HepG2 (cell line): ENCODE measurements at regions not wholly inside any gene's neighbourhood (a gene's known extent, or its start where the extent isn't known, plus 50 kb on each side); places are given as distances from the start of the nearest gene placed in this dataset.

Experiments used
- ATAC-seq: fragments of 200-7000 bp; cut with Tn5 transposase; 3 replicates; pipeline ENCODE4 v1.9.1; 2020; ENCODE audit warnings: mild to moderate bottlenecking, moderate library complexity
- BruUV-seq: library from RNA; stranded (reverse); fragments of 400-500 nt; replicated peaks from 2 replicates; lab custom pipeline; 2021; lab: Mats Ljungman, UMichigan
- CTCF ChIA-PET: fragments of 300-600 bp; formaldehyde crosslinking; extraction: SDS; loops from one replicate; lab custom pipeline; 2021; ENCODE audit warnings: low total read pairs, inconsistent platforms, low intra/inter-chr PET ratio; lab: Yijun Ruan, JAX
- POLR2A ChIA-PET: fragments of 350-600 bp; sonication (Branson Sonifier 250); formaldehyde crosslinking; loops from one replicate; lab custom pipeline; 2020; ENCODE audit warnings: antibody characterized with exemption, inconsistent platforms; lab: Yijun Ruan, JAX
- DNase-seq: peaks from one replicate; pipeline ENCODE4 v3.0.0-alpha.2; 2015; ENCODE audit warnings: low spot score
- FAIRE-seq: peaks from 3 replicates; lab custom pipeline; 2011; peaks lifted over from hg19 to GRCh38; lab: Jason Lieb, UNC
- H2AFZ ChIP-seq: one replicate; pipeline ENCODE4 v1.6.1; 2011; ENCODE audit warnings: low read length, inconsistent platforms
- H3K27ac ChIP-seq: fragments of 300-600 bp; 3 replicates; pipeline ENCODE4 v1.8.0; 2011; ENCODE audit warnings: mixed run types, mild to moderate bottlenecking, mixed read lengths, low read length, inconsistent platforms; ENCODE audit not compliant: insufficient read depth; ENCODE audit errors: extremely low read length
- H3K27me3 ChIP-seq, 2 experiments: fragments of 200-600 bp in 1 of 2; 2 replicates in 1 of 2; 3 replicates in 1 of 2; pipeline versions ENCODE4 v1.6.0 to v1.8.0; 2011; ENCODE audit warnings: low read length in 2 of 2, mild to moderate bottlenecking in 2 of 2, moderate library complexity in 2 of 2, inconsistent platforms in 1 of 2; ENCODE audit not compliant: insufficient read depth in 2 of 2, control insufficient read depth in 1 of 2
- H3K36me3 ChIP-seq, 2 experiments: fragments of 200-600 bp in 1 of 2; replicated peaks in 1 of 2; 2 replicates in 1 of 2; 3 replicates in 1 of 2; pipeline versions ENCODE4 v1.5.1 to v1.8.0; 2011; ENCODE audit warnings: low read length in 2 of 2, inconsistent platforms in 1 of 2; ENCODE audit not compliant: insufficient read depth in 2 of 2, control insufficient read depth in 1 of 2
- H3K4me1 ChIP-seq: 2 replicates; pipeline ENCODE4 v1.5.1; 2012; ENCODE audit warnings: low read length, inconsistent platforms; ENCODE audit not compliant: insufficient read depth
- H3K4me2 ChIP-seq: 2 replicates; pipeline ENCODE4 v1.6.0; 2011; ENCODE audit warnings: low read depth, low read length, inconsistent platforms
- H3K4me3 ChIP-seq, 3 experiments: fragments of 200-600 bp in 1 of 3; sonication (generic), shearing (Covaris generic) in 1 of 3; replicated peaks in 1 of 3; 2 replicates each; pipeline ENCODE4 v1.5.1; 2011 to 2016; ENCODE audit warnings: low read length in 3 of 3, inconsistent platforms in 2 of 3, low read depth in 2 of 3, mild to moderate bottlenecking in 2 of 3, control low read depth in 1 of 3, mixed read lengths in 1 of 3; ENCODE audit not compliant: insufficient read depth in 1 of 3
- H3K79me2 ChIP-seq: one replicate; pipeline ENCODE4 v1.6.1; 2011; ENCODE audit warnings: low read length, inconsistent platforms; ENCODE audit not compliant: insufficient read depth
- H3K9ac ChIP-seq: 2 replicates; pipeline ENCODE4 v1.6.0; 2011; ENCODE audit warnings: mild to moderate bottlenecking, low read depth, low read length, inconsistent platforms; ENCODE audit not compliant: insufficient read depth
- H3K9me3 ChIP-seq: 2 replicates; pipeline ENCODE4 v1.5.1; 2012; ENCODE audit warnings: mild to moderate bottlenecking, low read length
- H4K20me1 ChIP-seq: 2 replicates; pipeline ENCODE4 v1.6.0; 2011; ENCODE audit warnings: inconsistent platforms, mild to moderate bottlenecking, low read length, moderate library complexity; ENCODE audit not compliant: insufficient read depth
- ATF3 ChIP-seq: sonication (generic); formaldehyde crosslinking; IDR thresholded peaks from 2 replicates; pipeline ENCODE4 v1.4.0; 2020; ENCODE audit warnings: missing genetic modification reagents
- DMAP1 ChIP-seq: IDR thresholded peaks from 2 replicates; pipeline ENCODE4 v1.6.1; 2016
- HMG20B ChIP-seq: conservative IDR thresholded peaks from 2 replicates; pipeline ENCODE4 v1.6.1; 2016; ENCODE audit warnings: missing genetic modification reagents, missing compliant biosample characterization
- ISX ChIP-seq: sonication (generic); formaldehyde crosslinking; conservative IDR thresholded peaks from 2 replicates; pipeline ENCODE4 v1.5.0; 2020; ENCODE audit warnings: missing genetic modification reagents
- MTF2 ChIP-seq: sonication (generic); formaldehyde crosslinking; IDR thresholded peaks from 2 replicates; pipeline ENCODE4 v1.5.0; 2020; ENCODE audit warnings: missing genetic modification reagents, borderline replicate concordance
- MXD4 ChIP-seq: IDR thresholded peaks from 2 replicates; pipeline ENCODE4 v1.6.1; 2016; ENCODE audit warnings: mild to moderate bottlenecking, missing biosample characterization, missing genetic modification reagents
- POLR2AphosphoS5 ChIP-seq: IDR thresholded peaks from 2 replicates; pipeline ENCODE4 v1.6.1; 2012; ENCODE audit warnings: low read depth, low read length
- RARG ChIP-seq: sonication (generic); formaldehyde crosslinking; IDR thresholded peaks from 2 replicates; pipeline ENCODE4 v1.4.0; 2020; ENCODE audit warnings: low read depth, mild to moderate bottlenecking, missing genetic modification reagents
- RFXANK ChIP-seq: IDR thresholded peaks from 2 replicates; pipeline ENCODE4 v1.6.1; 2016
- SIN3B ChIP-seq: fragments of 150-350 bp; IDR thresholded peaks from 2 replicates; pipeline ENCODE4 v1.6.1; 2014; ENCODE audit warnings: low read length
- SP4 ChIP-seq: sonication (generic); formaldehyde crosslinking; IDR thresholded peaks from 2 replicates; pipeline ENCODE4 v1.8.1; 2023; ENCODE audit warnings: mild to moderate bottlenecking, missing genetic modification reagents
- SPEN ChIP-seq: sonication (generic); formaldehyde crosslinking; IDR thresholded peaks from 2 replicates; pipeline ENCODE4 v1.5.1; 2020; ENCODE audit warnings: low read depth, mild to moderate bottlenecking, missing genetic modification reagents
- SRF ChIP-seq: IDR thresholded peaks from 2 replicates; pipeline ENCODE4 v1.6.1; 2011; ENCODE audit warnings: mild to moderate bottlenecking, low read depth, low read length, moderate library complexity
- TARDBP ChIP-seq: sonication (generic); formaldehyde crosslinking; IDR thresholded peaks from 2 replicates; pipeline ENCODE4 v1.8.0; 2022; ENCODE audit warnings: mild to moderate bottlenecking, missing genetic modification reagents
- ZBTB38 ChIP-seq: sonication (generic); formaldehyde crosslinking; IDR thresholded peaks from 2 replicates; pipeline ENCODE4 v1.5.1; 2020; ENCODE audit warnings: mild to moderate bottlenecking, missing genetic modification reagents
- ZBTB49 ChIP-seq: sonication (generic); formaldehyde crosslinking; IDR thresholded peaks from 2 replicates; pipeline ENCODE4 v1.4.0; 2020; ENCODE audit warnings: missing genetic modification reagents, borderline replicate concordance
- ZBTB8A ChIP-seq: sonication (generic); formaldehyde crosslinking; IDR thresholded peaks from 2 replicates; pipeline ENCODE4 v1.4.0; 2020; ENCODE audit warnings: mild to moderate bottlenecking, low read depth, missing genetic modification reagents, borderline replicate concordance
- ZFP37 ChIP-seq: sonication (generic); formaldehyde crosslinking; IDR thresholded peaks from 2 replicates; pipeline ENCODE4 v1.4.0; 2020; ENCODE audit warnings: missing genetic modification reagents, borderline replicate concordance
- ZNF432 ChIP-seq: sonication (generic); formaldehyde crosslinking; IDR thresholded peaks from 2 replicates; pipeline ENCODE4 v1.5.0; 2020; ENCODE audit warnings: missing genetic modification reagents, mild to moderate bottlenecking, borderline replicate concordance
- ZNF773 ChIP-seq: sonication (generic); formaldehyde crosslinking; IDR thresholded peaks from 2 replicates; pipeline ENCODE4 v1.4.0; 2020; ENCODE audit warnings: missing genetic modification reagents, borderline replicate concordance
- ZSCAN12 ChIP-seq: sonication (generic); formaldehyde crosslinking; IDR thresholded peaks from 2 replicates; pipeline ENCODE4 v1.9.0; 2021; ENCODE audit warnings: mild to moderate bottlenecking, missing genetic modification reagents
- WGBS: methylation state at CpG from one replicate; pipeline ENCODE4 v1.1.6; 2017; ENCODE audit warnings: low lambda C conversion rate; 5-methylcytosine and 5-hydroxymethylcytosine counted together
- in situ Hi-C: cut with HindIII; loops from 2 replicates; pipeline ENCODE4 v1.10.0; 2017; ENCODE audit warnings: low pct_unique_long_range_greater_than_20kb; ENCODE audit not compliant: extremely low pct_ligation_motif_present
- intact Hi-C: fragments of 100-400 bp; cut with micrococcal nuclease; formaldehyde crosslinking; loops from one replicate; pipeline ENCODE4 v1.10.0; 2022; ENCODE audit not compliant: unreplicated experiment

GRCh38 chr14:100410056-100410565 is 87.0 kb downstream of the SLC25A47 start (continued):
- no peak for TF ChIP-seq ZFP37 (CRISPR knock-in tag)
- TF ChIP-seq TARDBP (CRISPR knock-in tag): no peak
- TF ChIP-seq ZBTB49: no peak
- no peak for TF ChIP-seq SP4 (CRISPR knock-in tag)
- no peak for TF ChIP-seq ZBTB38
- TF ChIP-seq SRF: no peak
- TF ChIP-seq POLR2AphosphoS5: no peak
- no peak for TF ChIP-seq ZNF773 (CRISPR knock-in tag)
- TF ChIP-seq MTF2: no peak

- in situ Hi-C loops: no loop called here
Measured at GRCh38 chr14:100413699-100414098, 90.6 kb downstream of the SLC25A47 start.

More at GRCh38 chr14:100413699-100414098, 90.6 kb downstream of the SLC25A47 start:
- ChIA-PET CTCF (no interaction called here), POLR2A (no interaction called here)
- no peaks in the 10 kb centered on the region; a peak in 1 of 5 replicates for H3K27me3 ChIP-seq
- H3K9ac ChIP-seq: no peak overlapping the region
- H3K4me3 ChIP-seq: no peak overlapping the region
- DNase-seq: no peak
- H3K79me2 ChIP-seq: no peaks in the 10 kb centered on the region
- no peaks in the 10 kb centered on the region for H4K20me1 ChIP-seq
- no peak for FAIRE-seq
- 94% methylated on average over 7 of the region's 7 CpGs for WGBS
- H3K4me2 ChIP-seq: no peak overlapping the region
- H3K36me3 ChIP-seq: no peaks in the 10 kb centered on the region
- intact Hi-C loops: no loop called here
- H2AFZ ChIP-seq: no peak overlapping the region
- H3K9me3 ChIP-seq: no peaks in the 10 kb centered on the region
- H3K27ac ChIP-seq: no peak overlapping the region
- ATAC-seq: no peak
- no peak for TF ChIP-seq ISX (CRISPR knock-in tag)
- TF ChIP-seq HMG20B: no peak
- no peak for TF ChIP-seq RARG (CRISPR knock-in tag)
- no peak for TF ChIP-seq ATF3 (CRISPR knock-in tag)
- no peak for TF ChIP-seq ZSCAN12
- no peak for TF ChIP-seq SPEN (CRISPR knock-in tag)
- TF ChIP-seq ZNF432 (CRISPR knock-in tag): no peak
- TF ChIP-seq SIN3B: no peak
- TF ChIP-seq RFXANK (CRISPR knock-in tag): no peak
- TF ChIP-seq ZBTB8A: no peak
- no peak for TF ChIP-seq DMAP1 (CRISPR knock-in tag)
- no peak for TF ChIP-seq MXD4
- TF ChIP-seq, all 625 proteins: peak for 0
- no peaks in the 10 kb centered on the region for H3K4me1 ChIP-seq
- BruUV-seq: no TSS peak
